ENCODE measurements at regions not wholly inside any gene's neighbourhood (a gene's known extent, or its start where the extent isn't known, plus 50 kb on each side); places are given as distances from the start of the nearest gene placed in this dataset.

- H3K9me2 ChIP-seq (replicated peaks; ENCODE audit: insufficient read depth, low read length) = no peaks in the 10 kb centered on the region
- H3K79me2 ChIP-seq (ENCODE audit: low read length) = no peaks in the 10 kb centered on the region
- H3K4me3 ChIP-seq (ENCODE audit: low read length) = no peak overlapping the region
- no peak for DNase-seq
- no peak overlapping the region for H3K27ac ChIP-seq (ENCODE audit: low read length)
- H3K9me3 ChIP-seq (replicated peaks; ENCODE audit: insufficient read depth, low read length) = no peaks in the 10 kb centered on the region
- no peaks in the 10 kb centered on the region for H3K36me3 ChIP-seq (replicated peaks; ENCODE audit: insufficient read depth, low read length)
- H3K4me1 ChIP-seq (ENCODE audit: low read length) = no peaks in the 10 kb centered on the region
- H3K9ac ChIP-seq (ENCODE audit: low read length) = no peak overlapping the region
- no peak overlapping the region for H3K4me2 ChIP-seq (ENCODE audit: low read depth, low read length)
- no peak overlapping the region for H2AFZ ChIP-seq (ENCODE audit: low read length)
- no peaks in the 10 kb centered on the region for H3K27me3 ChIP-seq (replicated peaks; ENCODE audit: insufficient read depth, low read length)
- no peaks in the 10 kb centered on the region for H4K20me1 ChIP-seq (ENCODE audit: insufficient read depth, low read length)
- no peak for TF ChIP-seq EZH2 (optimal IDR thresholded peaks at IDR 0.05; ENCODE audit: low read depth, low read length)
- TF ChIP-seq EZH2phosphoT487 (IDR thresholded peaks at IDR 0.05; ENCODE audit: low read length) = no peak
- no peak for TF ChIP-seq CTCF (IDR thresholded peaks at IDR 0.05; ENCODE audit: low read length)
- H3F3A ChIP-seq (ENCODE audit: insufficient read depth, low read length) = no peaks in the 10 kb centered on the region
These were observed 329.9 kb downstream of the QKI start for GRCh38 chr6:163744256-163744925.

- DNase-seq = no peak
- TF ChIP-seq EZH2 (optimal IDR thresholded peaks at IDR 0.05; ENCODE audit: low read depth, low read length) = no peak
- no peak for TF ChIP-seq EZH2phosphoT487 (IDR thresholded peaks at IDR 0.05; ENCODE audit: low read length)
- no peak for TF ChIP-seq CTCF (IDR thresholded peaks at IDR 0.05; ENCODE audit: low read length)
- no peaks in the 10 kb centered on the region for H3K79me2 ChIP-seq (ENCODE audit: low read length)
- H3K4me2 ChIP-seq (ENCODE audit: low read depth, low read length) = no peak overlapping the region
- no peaks in the 10 kb centered on the region for H3F3A ChIP-seq (ENCODE audit: insufficient read depth, low read length)
- no peaks in the 10 kb centered on the region for H3K9me2 ChIP-seq (replicated peaks; ENCODE audit: insufficient read depth, low read length)
- no peak overlapping the region for H3K9ac ChIP-seq (ENCODE audit: low read length)
- H3K27ac ChIP-seq (ENCODE audit: low read length) = no peak overlapping the region
- no peak overlapping the region for H3K4me3 ChIP-seq (ENCODE audit: low read length)
- H4K20me1 ChIP-seq (ENCODE audit: insufficient read depth, low read length) = no peaks in the 10 kb centered on the region
- no peaks in the 10 kb centered on the region for H3K36me3 ChIP-seq (replicated peaks; ENCODE audit: insufficient read depth, low read length)
- no peaks in the 10 kb centered on the region for H3K27me3 ChIP-seq (replicated peaks; ENCODE audit: insufficient read depth, low read length)
- H3K4me1 ChIP-seq (ENCODE audit: low read length) = peaks cover 6% of the 10 kb centered on the region; the same call in 1 of the 2 replicates
- no peaks in the 10 kb centered on the region for H3K9me3 ChIP-seq (replicated peaks; ENCODE audit: insufficient read depth, low read length)
- no peak overlapping the region for H2AFZ ChIP-seq (ENCODE audit: low read length)
These were observed 329.3 kb downstream of the QKI start for GRCh38 chr6:163743796-163744195.

GRCh38 chr6:163741743-163742363, 327.3 kb downstream of the QKI start:
- Histone ChIP-seq H3K27me3 (replicated peaks; ENCODE audit: insufficient read depth, low read length) (no peaks in the 10 kb centered on the region), H2AFZ (ENCODE audit: low read length) (no peak overlapping the region), H3K4me3 (ENCODE audit: low read length) (no peak overlapping the region), H3K4me2 (ENCODE audit: low read depth, low read length) (no peak overlapping the region), H3K4me1 (ENCODE audit: low read length) (peaks cover 12% of the 10 kb centered on the region), H3K9me2 (replicated peaks; ENCODE audit: insufficient read depth, low read length) (no peaks in the 10 kb centered on the region), H3K9ac (ENCODE audit: low read length) (no peak overlapping the region), H3K9me3 (replicated peaks; ENCODE audit: insufficient read depth, low read length) (no peaks in the 10 kb centered on the region), H3K79me2 (ENCODE audit: low read length) (no peaks in the 10 kb centered on the region), H3F3A (ENCODE audit: insufficient read depth, low read length) (no peaks in the 10 kb centered on the region), H4K20me1 (ENCODE audit: insufficient read depth, low read length) (no peaks in the 10 kb centered on the region), H3K36me3 (replicated peaks; ENCODE audit: insufficient read depth, low read length) (no peaks in the 10 kb centered on the region), H3K27ac (ENCODE audit: low read length) (no peak overlapping the region)
- TF ChIP-seq EZH2phosphoT487 (IDR thresholded peaks at IDR 0.05; ENCODE audit: low read length) (no peak), CTCF (IDR thresholded peaks at IDR 0.05; ENCODE audit: low read length) (no peak), EZH2 (optimal IDR thresholded peaks at IDR 0.05; ENCODE audit: low read depth, low read length) (no peak)
- DNase-seq = no peak

Data from MM.1S (cell line).